ENCODE measurements at regions not wholly inside any gene's neighbourhood (a gene's known extent, or its start where the extent isn't known, plus 50 kb on each side); places are given as distances from the start of the nearest gene placed in this dataset.

- Histone ChIP-seq H3T11ph (ENCODE audit: low read length) (no peak overlapping the region), H3K18ac (ENCODE audit: insufficient read length, low read depth, low read length) (no peak overlapping the region), H3K23me2 (ENCODE audit: insufficient read length, low read depth, low read length, poor library complexity, severe bottlenecking) (no peaks in the 10 kb centered on the region), H4K20me1 (ENCODE audit: control insufficient read depth, insufficient read depth, insufficient read length) (no peaks in the 10 kb centered on the region), H3K79me1 (ENCODE audit: insufficient read depth, low read depth, low read length, poor library complexity, severe bottlenecking) (no peaks in the 10 kb centered on the region), H3K4me1 (ENCODE audit: insufficient read depth, low read length) (no peaks in the 10 kb centered on the region), H2BK12ac (ENCODE audit: insufficient read length, low read depth, low read length) (no peak overlapping the region), H3K9me3 (ENCODE audit: control insufficient read depth, low read depth, low read length) (no peaks in the 10 kb centered on the region), H4K8ac (replicated peaks; ENCODE audit: insufficient read length, low read depth, low read length) (no peak overlapping the region), H3K14ac (ENCODE audit: insufficient read depth, low read length) (no peak overlapping the region), H2AFZ (ENCODE audit: low read length) (no peak overlapping the region), H3K4ac (ENCODE audit: low read depth, low read length) (no peak overlapping the region), H3K27ac (ENCODE audit: insufficient read length, low read depth, low read length) (no peak overlapping the region), H3K27me3 (ENCODE audit: insufficient read depth, low read length) (no peaks in the 10 kb centered on the region), H4K5ac (ENCODE audit: insufficient read length, low read depth, low read length) (no peak overlapping the region), H2BK15ac (ENCODE audit: low read depth, low read length) (no peak overlapping the region), H2BK20ac (ENCODE audit: low read depth, low read length, poor library complexity, severe bottlenecking) (no peak overlapping the region), H3K23ac (ENCODE audit: insufficient read length, low read depth, low read length) (no peak overlapping the region), H3K79me2 (ENCODE audit: insufficient read depth, low read length) (no peaks in the 10 kb centered on the region), H4K91ac (ENCODE audit: insufficient read length, low read depth, low read length) (no peak overlapping the region), H2BK5ac (ENCODE audit: insufficient read length, low read length) (no peak overlapping the region), H3K9ac (ENCODE audit: extremely low read depth, insufficient read length, low read length) (no peak overlapping the region), H2BK120ac (ENCODE audit: low read depth, low read length, poor library complexity, severe bottlenecking) (no peak overlapping the region), H2AK5ac (ENCODE audit: insufficient read length, low read length) (no peak overlapping the region), H3K56ac (ENCODE audit: insufficient read length, low read depth, low read length) (no peak overlapping the region), H3K4me2 (ENCODE audit: insufficient read depth, insufficient read length, low read length) (no peak overlapping the region)
- no peaks in the 10 kb centered on the region for H3K4me1 Mint-ChIP-seq
- H3K9me3 Mint-ChIP-seq, result no peaks in the 10 kb centered on the region
- WGBS (ENCODE audit: extremely low coverage, insufficient read length, low lambda C conversion rate), result no CpG with 5 or more reads among the region's 2 CpGs
- no peaks in the 10 kb centered on the region for H3K36me3 Mint-ChIP-seq (ENCODE audit: insufficient read depth in 1 of 3, low read depth in 3 of 3)
- TF ChIP-seq CTCF (conservative IDR thresholded peaks at IDR 0.05), result no peak
- H3K27me3 Mint-ChIP-seq (ENCODE audit: low read depth), result no peaks in the 10 kb centered on the region
- H3K27ac Mint-ChIP-seq, result no peak overlapping the region
- DNase-seq, result no peak
- H3K4me3 Mint-ChIP-seq, result no peak overlapping the region
Measured at GRCh38 chr10:108360187-108360586, 1195.7 kb upstream of the SORCS1 start.

All from H9 (cell line).